GM23248 (cell line): ENCODE measurements at regions not wholly inside any gene's neighbourhood (a gene's known extent, or its start where the extent isn't known, plus 50 kb on each side); places are given as distances from the start of the nearest gene placed in this dataset.

Source experiments
- EZH2 ChIP-seq: fragments of 200-600 bp; sonication (generic); IDR thresholded peaks from 2 replicates; pipeline ENCODE4 v1.6.1; 2018; ENCODE audit warnings: antibody characterized with exemption, mild to moderate bottlenecking; ENCODE audit not compliant: insufficient read depth, poor library complexity, severe bottlenecking
- EZH2phosphoT487 ChIP-seq: fragments of 200-600 bp; sonication (generic); IDR thresholded peaks from 2 replicates; pipeline ENCODE4 v1.6.1; 2018; ENCODE audit warnings: antibody characterized with exemption, moderate library complexity, mild to moderate bottlenecking, low read depth; ENCODE audit not compliant: insufficient read depth

- TF ChIP-seq EZH2 = no peak
- TF ChIP-seq EZH2phosphoT487 = no peak
These were observed 392.6 kb downstream of the ZPLD1 start for GRCh38 chr3:102827386-102827785.
